DOHH2 (cell line): ENCODE measurements at regions not wholly inside any gene's neighbourhood (a gene's known extent, or its start where the extent isn't known, plus 50 kb on each side); places are given as distances from the start of the nearest gene placed in this dataset.
"Not testable (repeated sequence)": the region's sequence is repeated elsewhere in the genome, so short reads cannot be mapped to it uniquely, and the experiment has no call there.

Experiments used
- EZH2phosphoT487 ChIP-seq: fragments of 200-600 bp; sonication (generic); IDR thresholded peaks from 2 replicates; pipeline ENCODE4 v1.6.1; 2017; ENCODE audit warnings: borderline replicate concordance, mild to moderate bottlenecking, antibody characterized with exemption, low read length, moderate library complexity, mixed read lengths
- TF ChIP-seq, protein P1 (sequence below): fragments of 200-600 bp; sonication (generic); IDR thresholded peaks from one replicate; pipeline ENCODE4 v1.5.1; 2014; ENCODE audit warnings: antibody characterized with exemption, mild to moderate bottlenecking, low read depth, low read length; ENCODE audit not compliant: poor library complexity, severe bottlenecking

DNA sequence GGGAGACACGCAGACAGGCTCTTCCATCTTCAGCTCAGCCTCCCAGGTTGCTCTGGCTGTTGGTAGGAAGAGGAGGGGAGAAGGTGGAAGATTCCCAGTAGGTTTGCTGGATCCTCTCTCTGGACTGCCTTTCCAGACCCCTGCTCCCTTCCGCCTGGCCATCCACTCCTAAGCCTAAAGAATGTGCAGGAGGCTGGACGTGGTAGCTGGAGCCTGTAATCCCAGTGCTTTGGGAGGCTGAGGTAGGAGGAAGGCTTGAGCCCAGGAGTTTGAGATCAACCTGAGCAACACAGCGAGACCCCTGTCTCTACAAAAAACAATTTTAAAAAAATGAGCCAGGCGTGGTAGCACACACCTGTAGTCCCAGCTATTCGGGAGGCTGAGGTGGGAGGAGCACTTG, 2895.6 kb downstream of the RPIA start:
- TF ChIP-seq, protein P1, sequence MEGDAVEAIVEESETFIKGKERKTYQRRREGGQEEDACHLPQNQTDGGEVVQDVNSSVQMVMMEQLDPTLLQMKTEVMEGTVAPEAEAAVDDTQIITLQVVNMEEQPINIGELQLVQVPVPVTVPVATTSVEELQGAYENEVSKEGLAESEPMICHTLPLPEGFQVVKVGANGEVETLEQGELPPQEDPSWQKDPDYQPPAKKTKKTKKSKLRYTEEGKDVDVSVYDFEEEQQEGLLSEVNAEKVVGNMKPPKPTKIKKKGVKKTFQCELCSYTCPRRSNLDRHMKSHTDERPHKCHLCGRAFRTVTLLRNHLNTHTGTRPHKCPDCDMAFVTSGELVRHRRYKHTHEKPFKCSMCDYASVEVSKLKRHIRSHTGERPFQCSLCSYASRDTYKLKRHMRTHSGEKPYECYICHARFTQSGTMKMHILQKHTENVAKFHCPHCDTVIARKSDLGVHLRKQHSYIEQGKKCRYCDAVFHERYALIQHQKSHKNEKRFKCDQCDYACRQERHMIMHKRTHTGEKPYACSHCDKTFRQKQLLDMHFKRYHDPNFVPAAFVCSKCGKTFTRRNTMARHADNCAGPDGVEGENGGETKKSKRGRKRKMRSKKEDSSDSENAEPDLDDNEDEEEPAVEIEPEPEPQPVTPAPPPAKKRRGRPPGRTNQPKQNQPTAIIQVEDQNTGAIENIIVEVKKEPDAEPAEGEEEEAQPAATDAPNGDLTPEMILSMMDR = not testable (repeated sequence)
- TF ChIP-seq EZH2phosphoT487 = not testable (repeated sequence)
